ENCODE measurements at regions not wholly inside any gene's neighbourhood (a gene's known extent, or its start where the extent isn't known, plus 50 kb on each side); places are given as distances from the start of the nearest gene placed in this dataset.

GRCh38 chr2:144071461-144071860 is 448.5 kb downstream of the ZEB2 start:
- no peak for DNase-seq

- DNase-seq = no peak
Measured at GRCh38 chr2:144067506-144067905, 452.4 kb downstream of the ZEB2 start.

- no peak for DNase-seq
Measured at GRCh38 chr2:144063602-144064001, 456.3 kb downstream of the ZEB2 start.

- DNase-seq = no peak
Measured at GRCh38 chr2:144054911-144055310, 465.0 kb downstream of the ZEB2 start.

- no peak for DNase-seq
Measured at GRCh38 chr2:144052083-144052482, 467.8 kb downstream of the ZEB2 start.

- DNase-seq = no peak
Measured at GRCh38 chr2:144049137-144049536, 470.8 kb downstream of the ZEB2 start.

GRCh38 chr2:144048631-144049060 is 471.3 kb downstream of the ZEB2 start:
- no peak for DNase-seq

GRCh38 chr2:144042751-144043150 is 477.2 kb downstream of the ZEB2 start:
- DNase-seq = no peak

- no peak for DNase-seq
Measured at GRCh38 chr2:144041612-144042011, 478.3 kb downstream of the ZEB2 start.

- DNase-seq = no peak
Measured at GRCh38 chr2:144040834-144041233, 479.1 kb downstream of the ZEB2 start.

- no peak for DNase-seq
Measured at GRCh38 chr2:144032566-144032965, 487.4 kb downstream of the ZEB2 start.

- no peak for DNase-seq
Measured at GRCh38 chr2:144030791-144031190, 489.1 kb downstream of the ZEB2 start.

GRCh38 chr2:144027593-144027992 is 492.3 kb downstream of the ZEB2 start:
- DNase-seq = no peak

GRCh38 chr2:144026753-144027152 is 493.2 kb downstream of the ZEB2 start:
- DNase-seq = no peak

GRCh38 chr2:144020047-144020446 is 499.9 kb downstream of the ZEB2 start:
- DNase-seq = no peak

- no peak for DNase-seq
Measured at GRCh38 chr2:144015655-144016245, 504.2 kb downstream of the ZEB2 start.

- DNase-seq = no peak
Measured at GRCh38 chr2:144015036-144015435, 504.9 kb downstream of the ZEB2 start.

GRCh38 chr2:144014103-144014502 is 505.8 kb downstream of the ZEB2 start:
- DNase-seq = no peak

- no peak for DNase-seq
Measured at GRCh38 chr2:144012304-144012703, 507.6 kb downstream of the ZEB2 start.

GRCh38 chr2:144011553-144011952 is 508.4 kb downstream of the ZEB2 start:
- no peak for DNase-seq

GRCh38 chr2:144011098-144011497 is 508.8 kb downstream of the ZEB2 start:
- DNase-seq = no peak

- DNase-seq = no peak
Measured at GRCh38 chr2:144010096-144010836, 509.7 kb downstream of the ZEB2 start.

GRCh38 chr2:144006139-144006538 is 513.8 kb downstream of the ZEB2 start:
- no peak for DNase-seq

GRCh38 chr2:144004742-144005141 is 515.2 kb downstream of the ZEB2 start:
- DNase-seq = no peak

All from DMS53 (cell line).